Neural cell (in vitro differentiated cells): ENCODE measurements at regions not wholly inside any gene's neighbourhood (a gene's known extent, or its start where the extent isn't known, plus 50 kb on each side); places are given as distances from the start of the nearest gene placed in this dataset.

ENCODE experiments used
- H2AFZ ChIP-seq: fragments of 200-600, 300-800 bp; sonication (generic), shearing (Covaris generic); 2 replicates; pipeline ENCODE4 v1.6.0; 2014; ENCODE audit warnings: low read depth, mild to moderate bottlenecking, antibody characterized with exemption, low read length, moderate library complexity
- H3F3A ChIP-seq: fragments of 200-600 bp; shearing (Covaris generic); 2 replicates; pipeline ENCODE4 v1.6.1; 2016; ENCODE audit warnings: mild to moderate bottlenecking, moderate library complexity, mixed read lengths, antibody characterized with exemption, low read length; ENCODE audit not compliant: insufficient read depth, poor library complexity, severe bottlenecking
- H3K27ac ChIP-seq: fragments of 200-600, 300-800 bp; sonication (generic), shearing (Covaris generic); 2 replicates; pipeline ENCODE4 v1.5.1; 2014; ENCODE audit warnings: mild to moderate bottlenecking, low read length, moderate library complexity
- H3K27me3 ChIP-seq: fragments of 300-800, 200-600 bp; sonication (generic), shearing (Covaris generic); 2 replicates; pipeline ENCODE4 v1.6.0; 2014; ENCODE audit warnings: mild to moderate bottlenecking, low read depth, low read length, moderate library complexity; ENCODE audit not compliant: insufficient read depth
- H3K36me3 ChIP-seq: fragments of 300-800, 200-600 bp; sonication (generic), shearing (Covaris generic); 2 replicates; pipeline ENCODE4 v1.5.1; 2014; ENCODE audit warnings: mild to moderate bottlenecking, antibody characterized with exemption, low read length, moderate library complexity; ENCODE audit not compliant: insufficient read depth
- H3K4me2 ChIP-seq: fragments of 300-800, 200-600 bp; sonication (generic), shearing (Covaris generic); 2 replicates; pipeline ENCODE4 v1.6.0; 2014; ENCODE audit warnings: mild to moderate bottlenecking, low read length
- H3K4me3 ChIP-seq: fragments of 300-800, 200-600 bp; sonication (generic), shearing (Covaris generic); 2 replicates; pipeline ENCODE4 v1.5.1; 2014; ENCODE audit warnings: mild to moderate bottlenecking, low read length, moderate library complexity
- H3K79me2 ChIP-seq: fragments of 200-600 bp; shearing (Covaris generic); replicated peaks from 2 replicates; pipeline ENCODE4 v1.6.0; 2014; ENCODE audit warnings: mild to moderate bottlenecking, low read length, moderate library complexity; ENCODE audit not compliant: insufficient read depth
- H3K9ac ChIP-seq: fragments of 300-800, 200-600 bp; sonication (generic), shearing (Covaris generic); 2 replicates; pipeline ENCODE4 v1.6.1; 2016; ENCODE audit warnings: mild to moderate bottlenecking, low read length, mixed read lengths
- H3K9me2 ChIP-seq: fragments of 200-600 bp; shearing (Covaris generic); 2 replicates; pipeline ENCODE4 v1.6.1; 2016; ENCODE audit warnings: mild to moderate bottlenecking, low read length, mixed read lengths; ENCODE audit not compliant: insufficient read depth
- H3K9me3 ChIP-seq: fragments of 200-600, 300-800 bp; sonication (generic), shearing (Covaris generic); 2 replicates; pipeline ENCODE4 v1.6.1; 2016; ENCODE audit warnings: mild to moderate bottlenecking, mixed run types, low read length, moderate library complexity, mixed read lengths
- H4K20me1 ChIP-seq: fragments of 200-600 bp; shearing (Covaris generic); 2 replicates; pipeline ENCODE4 v1.6.1; 2016; ENCODE audit warnings: mild to moderate bottlenecking, mixed run types; ENCODE audit not compliant: insufficient read depth
- EP300 ChIP-seq: fragments of 450-650 bp; conservative IDR thresholded peaks from 2 replicates; pipeline ENCODE4 v1.6.1; 2014; ENCODE audit warnings: antibody characterized with exemption, mild to moderate bottlenecking, moderate library complexity; ENCODE audit not compliant: poor library complexity, severe bottlenecking
- EZH2 ChIP-seq: fragments of 200-600, 300-800 bp; shearing (Covaris generic), sonication (generic); IDR thresholded peaks from 2 replicates; pipeline ENCODE4 v1.6.1; 2014; ENCODE audit warnings: antibody characterized with exemption, low read length, borderline replicate concordance, mild to moderate bottlenecking; ENCODE audit not compliant: insufficient read depth, poor library complexity, severe bottlenecking
- MXI1 ChIP-seq: fragments of 450-650 bp; conservative IDR thresholded peaks from 2 replicates; pipeline ENCODE4 v1.6.1; 2014; ENCODE audit warnings: antibody characterized with exemption, mild to moderate bottlenecking; ENCODE audit not compliant: poor library complexity, severe bottlenecking
- POLR2AphosphoS5 ChIP-seq: IDR thresholded peaks from 2 replicates; pipeline ENCODE4 v1.6.1; 2012
- RAD21 ChIP-seq: fragments of 450-650 bp; conservative IDR thresholded peaks from 2 replicates; pipeline ENCODE4 v1.6.1; 2014; ENCODE audit warnings: antibody characterized with exemption, mild to moderate bottlenecking, moderate library complexity
- SMC3 ChIP-seq: fragments of 450-650 bp; conservative IDR thresholded peaks from 2 replicates; pipeline ENCODE4 v1.6.1; 2014; ENCODE audit warnings: antibody characterized with exemption, mild to moderate bottlenecking, moderate library complexity; ENCODE audit not compliant: poor library complexity
- TAF1 ChIP-seq: IDR thresholded peaks from 2 replicates; pipeline ENCODE4 v1.6.1; 2012; ENCODE audit warnings: low read depth
- TF ChIP-seq, protein P1 (sequence below): IDR thresholded peaks from 2 replicates; pipeline ENCODE4 v1.6.1; 2012; ENCODE audit warnings: borderline replicate concordance
- TF ChIP-seq, protein P2 (sequence below): fragments of 450-650 bp; IDR thresholded peaks from 2 replicates; pipeline ENCODE4 v1.5.1; 2014; ENCODE audit warnings: antibody characterized with exemption, mild to moderate bottlenecking, moderate library complexity; ENCODE audit not compliant: poor library complexity, severe bottlenecking

DNA sequence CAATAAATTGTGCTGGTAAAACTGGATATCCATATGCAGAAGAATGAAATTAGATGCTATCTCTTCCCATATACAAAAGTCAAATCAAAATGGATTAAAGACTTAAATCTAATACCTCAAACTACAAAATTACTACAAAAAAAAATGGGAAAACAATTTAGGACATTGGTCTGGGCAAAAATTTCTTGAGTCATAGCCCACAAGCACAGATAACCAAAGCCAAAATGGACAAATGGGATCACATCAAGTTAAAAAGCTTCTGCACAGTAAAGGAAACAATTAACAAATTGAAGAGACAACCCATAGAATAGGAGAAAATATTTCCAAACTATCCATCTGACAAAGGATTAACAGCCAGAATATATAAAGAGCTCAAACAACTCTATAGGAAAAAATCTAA lies 264.6 kb downstream of the NUAK1 start:
- no peak overlapping the region for H3K9ac ChIP-seq
- no peaks in the 10 kb centered on the region for H3F3A ChIP-seq
- no peak overlapping the region for H3K27ac ChIP-seq
- peaks cover 4% of the 10 kb centered on the region for H3K9me3 ChIP-seq
- no peaks in the 10 kb centered on the region for H3K36me3 ChIP-seq
- H3K4me3 ChIP-seq = no peak overlapping the region
- no peak overlapping the region for H2AFZ ChIP-seq
- no peaks in the 10 kb centered on the region for H3K9me2 ChIP-seq
- H3K4me2 ChIP-seq = no peak overlapping the region
- no peaks in the 10 kb centered on the region for H4K20me1 ChIP-seq
- no peaks in the 10 kb centered on the region for H3K79me2 ChIP-seq
- no peak for TF ChIP-seq MXI1
- TF ChIP-seq TAF1 = no peak
- TF ChIP-seq, protein P1, sequence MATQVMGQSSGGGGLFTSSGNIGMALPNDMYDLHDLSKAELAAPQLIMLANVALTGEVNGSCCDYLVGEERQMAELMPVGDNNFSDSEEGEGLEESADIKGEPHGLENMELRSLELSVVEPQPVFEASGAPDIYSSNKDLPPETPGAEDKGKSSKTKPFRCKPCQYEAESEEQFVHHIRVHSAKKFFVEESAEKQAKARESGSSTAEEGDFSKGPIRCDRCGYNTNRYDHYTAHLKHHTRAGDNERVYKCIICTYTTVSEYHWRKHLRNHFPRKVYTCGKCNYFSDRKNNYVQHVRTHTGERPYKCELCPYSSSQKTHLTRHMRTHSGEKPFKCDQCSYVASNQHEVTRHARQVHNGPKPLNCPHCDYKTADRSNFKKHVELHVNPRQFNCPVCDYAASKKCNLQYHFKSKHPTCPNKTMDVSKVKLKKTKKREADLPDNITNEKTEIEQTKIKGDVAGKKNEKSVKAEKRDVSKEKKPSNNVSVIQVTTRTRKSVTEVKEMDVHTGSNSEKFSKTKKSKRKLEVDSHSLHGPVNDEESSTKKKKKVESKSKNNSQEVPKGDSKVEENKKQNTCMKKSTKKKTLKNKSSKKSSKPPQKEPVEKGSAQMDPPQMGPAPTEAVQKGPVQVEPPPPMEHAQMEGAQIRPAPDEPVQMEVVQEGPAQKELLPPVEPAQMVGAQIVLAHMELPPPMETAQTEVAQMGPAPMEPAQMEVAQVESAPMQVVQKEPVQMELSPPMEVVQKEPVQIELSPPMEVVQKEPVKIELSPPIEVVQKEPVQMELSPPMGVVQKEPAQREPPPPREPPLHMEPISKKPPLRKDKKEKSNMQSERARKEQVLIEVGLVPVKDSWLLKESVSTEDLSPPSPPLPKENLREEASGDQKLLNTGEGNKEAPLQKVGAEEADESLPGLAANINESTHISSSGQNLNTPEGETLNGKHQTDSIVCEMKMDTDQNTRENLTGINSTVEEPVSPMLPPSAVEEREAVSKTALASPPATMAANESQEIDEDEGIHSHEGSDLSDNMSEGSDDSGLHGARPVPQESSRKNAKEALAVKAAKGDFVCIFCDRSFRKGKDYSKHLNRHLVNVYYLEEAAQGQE = no peak
- H3K27me3 ChIP-seq = no peaks in the 10 kb centered on the region

DNA sequence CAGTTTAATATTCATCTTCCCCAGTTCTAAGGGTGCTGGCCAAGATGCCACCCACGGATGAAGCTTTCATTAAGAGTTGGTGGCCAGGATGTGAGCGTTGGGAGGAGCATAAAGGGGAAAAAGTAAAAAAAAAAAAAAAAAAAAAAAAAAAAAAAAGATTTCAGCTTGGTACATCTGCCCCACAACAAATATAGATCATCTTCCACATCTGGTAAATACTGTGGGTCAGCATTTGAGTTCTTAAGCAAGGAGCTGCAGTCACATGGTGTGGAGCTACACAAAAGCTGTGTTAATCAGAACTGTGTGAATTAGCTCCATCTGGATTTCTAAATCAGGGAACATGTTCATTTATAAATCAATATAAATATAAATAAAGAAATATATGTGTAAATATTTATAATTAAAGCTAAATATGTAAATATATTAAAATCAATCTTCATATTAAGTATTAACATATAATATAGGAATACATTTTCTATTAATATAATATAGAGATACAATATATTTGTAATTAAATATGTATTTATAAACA lies 262.3 kb downstream of the NUAK1 start:
- Histone ChIP-seq H3K27ac (no peak overlapping the region), H4K20me1 (no peaks in the 10 kb centered on the region), H3K36me3 (no peaks in the 10 kb centered on the region), H3F3A (no peaks in the 10 kb centered on the region), H3K79me2 (no peaks in the 10 kb centered on the region), H3K9ac (no peak overlapping the region), H3K4me3 (no peak overlapping the region), H3K9me3 (peaks cover 4% of the 10 kb centered on the region), H3K9me2 (no peaks in the 10 kb centered on the region), H3K4me2 (no peak overlapping the region), H2AFZ (no peak overlapping the region), H3K27me3 (no peaks in the 10 kb centered on the region)
- TF ChIP-seq, protein P1 = no peak
- TF ChIP-seq, protein P2, sequence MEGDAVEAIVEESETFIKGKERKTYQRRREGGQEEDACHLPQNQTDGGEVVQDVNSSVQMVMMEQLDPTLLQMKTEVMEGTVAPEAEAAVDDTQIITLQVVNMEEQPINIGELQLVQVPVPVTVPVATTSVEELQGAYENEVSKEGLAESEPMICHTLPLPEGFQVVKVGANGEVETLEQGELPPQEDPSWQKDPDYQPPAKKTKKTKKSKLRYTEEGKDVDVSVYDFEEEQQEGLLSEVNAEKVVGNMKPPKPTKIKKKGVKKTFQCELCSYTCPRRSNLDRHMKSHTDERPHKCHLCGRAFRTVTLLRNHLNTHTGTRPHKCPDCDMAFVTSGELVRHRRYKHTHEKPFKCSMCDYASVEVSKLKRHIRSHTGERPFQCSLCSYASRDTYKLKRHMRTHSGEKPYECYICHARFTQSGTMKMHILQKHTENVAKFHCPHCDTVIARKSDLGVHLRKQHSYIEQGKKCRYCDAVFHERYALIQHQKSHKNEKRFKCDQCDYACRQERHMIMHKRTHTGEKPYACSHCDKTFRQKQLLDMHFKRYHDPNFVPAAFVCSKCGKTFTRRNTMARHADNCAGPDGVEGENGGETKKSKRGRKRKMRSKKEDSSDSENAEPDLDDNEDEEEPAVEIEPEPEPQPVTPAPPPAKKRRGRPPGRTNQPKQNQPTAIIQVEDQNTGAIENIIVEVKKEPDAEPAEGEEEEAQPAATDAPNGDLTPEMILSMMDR = no peak
- TF ChIP-seq SMC3 (no peak), EZH2 (no peak), EP300 (no peak), POLR2AphosphoS5 (no peak), MXI1 (no peak), RAD21 (no peak), TAF1 (no peak)
